Coronary artery (tissue), 2 donors: ENCODE measurements at regions not wholly inside any gene's neighbourhood (a gene's known extent, or its start where the extent isn't known, plus 50 kb on each side); places are given as distances from the start of the nearest gene placed in this dataset.

ENCODE experiments used
- DNase-seq: peaks from one replicate; pipeline ENCODE4 v3.0.0-alpha.2; 2017; ENCODE audit warnings: low spot score
- H3K27ac ChIP-seq, 2 donors: fragments of 200-600 bp; sonication (generic); one replicate each; pipeline ENCODE4 v1.5.1; 2016 to 2019
- H3K4me3 ChIP-seq: fragments of 200-600 bp; sonication (generic); 2 replicates; pipeline ENCODE4 v1.5.1; 2016; ENCODE audit warnings: mild to moderate bottlenecking, moderate library complexity
- TF ChIP-seq, protein P1 (sequence below): fragments of 200-600 bp; sonication (generic); IDR thresholded peaks from one replicate; pipeline ENCODE4 v1.5.1; 2019; ENCODE audit warnings: antibody characterized with exemption

DNA sequence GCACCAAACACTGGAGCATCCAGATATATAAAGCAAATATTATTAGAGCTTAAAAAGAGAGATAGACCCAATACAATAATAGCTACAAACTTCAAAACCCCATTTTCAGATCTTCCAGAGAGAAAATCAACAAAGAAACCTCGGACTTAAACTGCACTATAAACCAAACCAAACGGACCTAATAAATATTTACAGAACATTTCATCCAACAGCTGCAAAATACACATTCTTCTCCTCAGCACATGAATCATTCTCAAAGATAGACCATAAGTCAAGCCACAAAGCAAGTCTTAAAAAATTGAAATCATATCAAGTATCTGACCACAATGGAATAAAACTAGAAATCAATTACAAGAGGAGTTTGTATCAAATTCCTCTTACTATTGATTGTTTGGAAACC lies 140.2 kb upstream of the OTOS start:
- no peak overlapping the region for H3K4me3 ChIP-seq
- DNase-seq = no peak
- no peak overlapping the region for H3K27ac ChIP-seq
- TF ChIP-seq, protein P1, sequence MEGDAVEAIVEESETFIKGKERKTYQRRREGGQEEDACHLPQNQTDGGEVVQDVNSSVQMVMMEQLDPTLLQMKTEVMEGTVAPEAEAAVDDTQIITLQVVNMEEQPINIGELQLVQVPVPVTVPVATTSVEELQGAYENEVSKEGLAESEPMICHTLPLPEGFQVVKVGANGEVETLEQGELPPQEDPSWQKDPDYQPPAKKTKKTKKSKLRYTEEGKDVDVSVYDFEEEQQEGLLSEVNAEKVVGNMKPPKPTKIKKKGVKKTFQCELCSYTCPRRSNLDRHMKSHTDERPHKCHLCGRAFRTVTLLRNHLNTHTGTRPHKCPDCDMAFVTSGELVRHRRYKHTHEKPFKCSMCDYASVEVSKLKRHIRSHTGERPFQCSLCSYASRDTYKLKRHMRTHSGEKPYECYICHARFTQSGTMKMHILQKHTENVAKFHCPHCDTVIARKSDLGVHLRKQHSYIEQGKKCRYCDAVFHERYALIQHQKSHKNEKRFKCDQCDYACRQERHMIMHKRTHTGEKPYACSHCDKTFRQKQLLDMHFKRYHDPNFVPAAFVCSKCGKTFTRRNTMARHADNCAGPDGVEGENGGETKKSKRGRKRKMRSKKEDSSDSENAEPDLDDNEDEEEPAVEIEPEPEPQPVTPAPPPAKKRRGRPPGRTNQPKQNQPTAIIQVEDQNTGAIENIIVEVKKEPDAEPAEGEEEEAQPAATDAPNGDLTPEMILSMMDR = no peak

DNA sequence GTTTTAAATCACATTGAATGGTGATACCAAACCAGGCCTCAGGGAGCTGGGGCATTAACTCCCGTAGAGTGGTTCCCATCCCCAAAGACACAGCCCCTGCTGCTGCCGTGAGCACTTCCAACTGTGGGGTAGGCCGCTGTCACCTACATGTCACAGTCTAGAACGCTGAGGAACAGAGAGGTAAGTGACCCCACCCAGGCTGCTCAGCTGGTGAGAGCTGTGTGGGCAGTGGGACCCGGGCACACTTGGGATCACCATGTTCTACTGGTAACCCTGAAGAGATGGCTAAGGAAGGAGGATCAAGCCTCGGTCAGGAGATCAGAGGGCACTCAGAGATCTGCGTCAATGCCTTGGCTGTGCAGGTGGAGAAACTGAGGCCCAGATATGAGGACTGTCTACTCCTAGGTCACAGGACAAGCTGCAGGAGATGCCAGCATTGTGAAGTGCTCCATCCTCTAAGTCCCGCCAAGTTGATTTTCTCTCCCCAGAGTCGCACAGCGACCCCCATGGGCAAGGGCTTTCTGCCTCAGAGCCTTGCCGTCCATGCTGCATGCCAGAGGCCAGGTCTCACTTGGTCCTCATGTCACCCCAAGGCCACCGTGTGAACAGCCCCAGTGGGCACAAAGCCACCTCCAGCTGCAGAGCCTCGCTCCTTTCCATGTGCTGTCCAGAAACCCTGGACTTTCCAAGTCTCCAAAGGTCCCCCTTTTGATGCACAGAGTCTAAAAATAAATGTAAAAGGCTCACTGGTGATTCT lies 144.2 kb upstream of the OTOS start:
- Histone ChIP-seq H3K4me3 (no peak overlapping the region), H3K27ac (no peak overlapping the region)
- TF ChIP-seq, protein P1 = no peak
- peak; percentile 67 for DNase-seq

DNA sequence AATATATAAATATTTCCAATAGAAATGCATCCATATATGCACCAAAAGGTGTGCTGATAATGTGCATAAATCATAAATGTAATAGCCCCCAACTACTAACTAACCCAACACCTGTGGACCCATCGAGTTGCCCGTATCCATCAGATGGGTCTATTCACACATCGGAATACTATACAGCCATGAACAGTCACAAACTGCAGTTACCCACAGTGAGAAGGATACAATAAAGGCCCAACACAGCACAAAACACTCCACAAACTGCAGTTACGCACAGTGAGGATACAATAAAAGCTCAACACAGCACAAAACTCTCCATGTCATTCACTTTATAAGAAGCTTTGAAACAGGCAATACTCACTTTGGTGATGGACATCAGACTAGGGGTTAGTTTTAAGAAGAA lies 145.3 kb upstream of the OTOS start:
- TF ChIP-seq, protein P1 = no peak
- no peak overlapping the region for H3K4me3 ChIP-seq
- H3K27ac ChIP-seq = no peak overlapping the region
- no peak for DNase-seq

DNA sequence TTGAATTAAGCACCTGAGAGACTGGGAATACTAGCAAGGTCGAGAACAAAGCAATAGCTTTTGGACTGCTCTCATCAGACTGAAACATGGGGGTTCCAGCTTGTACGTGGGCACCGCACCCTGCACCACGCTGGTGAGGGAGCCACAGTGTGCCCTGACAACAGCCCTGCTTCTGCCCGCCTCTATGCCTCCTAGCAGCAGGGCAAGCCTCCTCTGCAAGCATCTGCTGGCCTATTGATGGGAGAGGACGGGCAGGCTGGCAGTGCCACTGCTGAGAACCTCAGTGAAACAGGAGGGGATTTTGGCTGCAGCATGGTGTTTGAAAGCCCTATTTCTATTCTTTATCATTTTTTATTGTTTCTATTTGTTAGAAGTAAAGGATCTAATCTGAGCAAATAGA lies 146.1 kb upstream of the OTOS start:
- H3K4me3 ChIP-seq = no peak overlapping the region
- TF ChIP-seq, protein P1 = no peak
- peak; percentile 52 for DNase-seq
- H3K27ac ChIP-seq = no peak overlapping the region

DNA sequence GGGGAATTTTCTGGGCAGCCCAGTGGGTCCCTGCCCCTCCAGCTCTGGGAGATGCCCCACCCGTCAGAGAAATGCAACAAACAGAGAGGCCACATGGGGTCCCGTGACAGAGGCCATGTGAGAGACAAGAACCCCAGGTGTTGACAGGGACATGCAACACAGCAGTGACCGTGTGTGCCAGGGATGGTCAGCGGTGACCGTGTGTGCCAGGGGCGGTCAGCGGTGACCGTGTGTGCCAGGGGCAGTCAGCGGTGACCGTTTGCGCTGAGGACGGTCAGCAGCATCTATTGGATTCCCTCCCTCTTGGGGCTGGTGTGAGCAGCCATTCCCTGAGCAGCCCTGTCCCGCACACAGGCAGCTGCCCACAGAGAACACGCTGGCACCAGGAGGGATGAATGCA lies 146.6 kb upstream of the OTOS start:
- H3K27ac ChIP-seq = no peak overlapping the region
- no peak overlapping the region for H3K4me3 ChIP-seq
- TF ChIP-seq, protein P1 = no peak
- peak; percentile 59 for DNase-seq

DNA sequence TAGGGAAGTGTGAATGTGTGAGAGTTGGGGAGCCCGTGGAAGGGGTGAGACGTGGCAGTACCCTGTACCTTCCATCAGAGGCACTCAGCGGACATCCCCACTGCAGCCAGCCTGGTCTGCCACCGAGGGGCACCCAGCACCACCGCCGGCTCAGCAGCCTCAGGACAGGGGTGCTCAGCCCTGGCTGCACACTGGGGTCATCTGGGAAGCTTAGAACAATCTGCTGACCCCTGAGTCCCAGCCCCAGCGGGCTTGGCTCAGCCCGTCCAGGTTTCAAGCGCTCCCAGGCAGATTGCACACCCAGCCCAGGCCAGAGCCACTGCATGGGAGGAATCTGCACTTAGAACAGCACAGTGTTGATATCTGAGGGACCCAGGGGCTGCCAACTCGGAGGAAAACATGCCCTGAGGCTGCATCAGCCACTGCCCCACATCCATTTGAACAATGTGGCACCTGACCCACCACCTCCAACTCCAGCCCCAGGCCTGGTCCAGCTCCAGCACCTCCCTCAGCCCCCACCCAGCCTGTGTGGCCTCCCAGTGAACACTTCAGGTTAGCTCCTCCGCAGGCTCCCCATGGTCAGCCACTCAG lies 147.1 kb upstream of the OTOS start:
- Histone ChIP-seq H3K4me3 (no peak overlapping the region), H3K27ac (no peak overlapping the region)
- peak; percentile 63 for DNase-seq
- TF ChIP-seq, protein P1 = no peak

DNA sequence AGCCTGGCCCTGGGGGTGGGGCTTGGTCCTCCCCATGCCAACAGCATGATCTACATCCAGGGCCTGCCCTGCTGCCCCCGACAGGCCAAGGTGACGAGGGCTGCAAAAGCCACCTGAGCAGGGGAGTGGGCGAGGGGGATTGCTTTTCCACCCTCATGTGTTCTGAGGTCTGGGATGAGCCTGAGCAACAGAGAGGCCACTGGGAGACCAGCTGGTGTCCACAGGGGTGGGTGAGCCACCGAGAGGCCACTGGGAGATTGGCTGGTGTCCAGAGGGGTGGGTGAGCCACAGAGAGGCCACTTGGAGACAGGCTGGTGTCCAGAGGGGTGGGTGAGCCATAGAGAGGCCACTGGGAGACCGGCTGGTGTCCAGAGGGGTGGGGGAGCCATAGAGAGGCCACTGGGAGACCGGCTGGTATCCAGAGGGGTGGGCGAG lies 147.4 kb upstream of the GPC1 start:
- TF ChIP-seq, protein P1 = no peak
- H3K27ac ChIP-seq = no peak overlapping the region
- DNase-seq = peak; percentile 55

More for the DNA sequence above, 147.4 kb upstream of the GPC1 start:
- H3K4me3 ChIP-seq = no peak overlapping the region
